ENCODE measurements at regions not wholly inside any gene's neighbourhood (a gene's known extent, or its start where the extent isn't known, plus 50 kb on each side); places are given as distances from the start of the nearest gene placed in this dataset.

GRCh38 chr3:190790185-190790584 lies 72.3 kb downstream of the GMNC start:
- DNase-seq (ENCODE audit: low read depth in 2 of 2) = no peak
- Histone ChIP-seq H4K20me1 (ENCODE audit: control insufficient read depth, extremely low read depth, insufficient read depth, low read length) (no peaks in the 10 kb centered on the region), H3K36me3 (ENCODE audit: control insufficient read depth, insufficient read depth, low read length) (no peaks in the 10 kb centered on the region), H3K27me3 (ENCODE audit: control insufficient read depth, insufficient read depth, low read length) (no peaks in the 10 kb centered on the region), H3K4me1 (ENCODE audit: control insufficient read depth, extremely low read depth, insufficient read depth, low read length) (no peaks in the 10 kb centered on the region), H2AFZ (ENCODE audit: low read length) (no peak overlapping the region), H3K4me3 (replicated peaks in 1 of 4; ENCODE audit: control extremely low read depth in 1 of 4, insufficient read depth in 1 of 4, low read depth in 3 of 4, low read length in 4 of 4) (no peak overlapping the region), H3K4me2 (ENCODE audit: extremely low read depth, insufficient read depth, low read length) (no peak overlapping the region), H3K9ac (ENCODE audit: insufficient read depth, low read length) (no peak overlapping the region), H3K79me2 (ENCODE audit: control insufficient read depth, insufficient read depth, low read length) (no peaks in the 10 kb centered on the region), H3K27ac (ENCODE audit: insufficient read depth, low read length) (no peak overlapping the region), H3K9me3 (ENCODE audit: control insufficient read depth, insufficient read depth, low read depth, low read length) (no peaks in the 10 kb centered on the region)
- TF ChIP-seq, protein P1, sequence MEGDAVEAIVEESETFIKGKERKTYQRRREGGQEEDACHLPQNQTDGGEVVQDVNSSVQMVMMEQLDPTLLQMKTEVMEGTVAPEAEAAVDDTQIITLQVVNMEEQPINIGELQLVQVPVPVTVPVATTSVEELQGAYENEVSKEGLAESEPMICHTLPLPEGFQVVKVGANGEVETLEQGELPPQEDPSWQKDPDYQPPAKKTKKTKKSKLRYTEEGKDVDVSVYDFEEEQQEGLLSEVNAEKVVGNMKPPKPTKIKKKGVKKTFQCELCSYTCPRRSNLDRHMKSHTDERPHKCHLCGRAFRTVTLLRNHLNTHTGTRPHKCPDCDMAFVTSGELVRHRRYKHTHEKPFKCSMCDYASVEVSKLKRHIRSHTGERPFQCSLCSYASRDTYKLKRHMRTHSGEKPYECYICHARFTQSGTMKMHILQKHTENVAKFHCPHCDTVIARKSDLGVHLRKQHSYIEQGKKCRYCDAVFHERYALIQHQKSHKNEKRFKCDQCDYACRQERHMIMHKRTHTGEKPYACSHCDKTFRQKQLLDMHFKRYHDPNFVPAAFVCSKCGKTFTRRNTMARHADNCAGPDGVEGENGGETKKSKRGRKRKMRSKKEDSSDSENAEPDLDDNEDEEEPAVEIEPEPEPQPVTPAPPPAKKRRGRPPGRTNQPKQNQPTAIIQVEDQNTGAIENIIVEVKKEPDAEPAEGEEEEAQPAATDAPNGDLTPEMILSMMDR (conservative IDR thresholded peaks at IDR 0.05 in 1 of 2, IDR thresholded peaks at IDR 0.05 in 1 of 2; ENCODE audit: low read depth in 1 of 2, low read length in 2 of 2) = no peak
- no peak for TF ChIP-seq EZH2 (IDR thresholded peaks at IDR 0.05; ENCODE audit: low read length, missing control alignments)

DNA sequence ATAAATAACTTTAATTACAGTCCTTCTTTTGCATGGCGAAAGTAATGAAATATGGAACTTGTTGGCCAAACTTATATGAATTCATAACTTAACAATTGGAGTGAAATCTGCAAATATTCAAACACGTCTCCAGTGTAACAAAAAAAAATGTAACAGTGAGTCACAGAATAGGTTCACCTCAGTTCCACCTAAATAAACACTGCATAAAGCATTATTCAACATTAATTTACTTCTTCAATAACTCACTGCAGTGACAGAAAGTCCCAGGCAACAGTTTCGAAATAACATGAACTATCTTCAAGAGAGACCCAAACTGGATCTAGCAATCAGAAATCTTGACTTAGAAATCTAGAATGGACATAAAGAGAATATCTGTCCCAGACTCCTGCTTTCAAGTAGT lies 75.6 kb downstream of the GMNC start:
- DNase-seq (ENCODE audit: low read depth in 2 of 2) = no peak
- Histone ChIP-seq H3K4me1 (ENCODE audit: control insufficient read depth, extremely low read depth, insufficient read depth, low read length) (no peaks in the 10 kb centered on the region), H3K27me3 (ENCODE audit: control insufficient read depth, insufficient read depth, low read length) (no peaks in the 10 kb centered on the region), H3K4me2 (ENCODE audit: extremely low read depth, insufficient read depth, low read length) (no peak overlapping the region), H3K27ac (ENCODE audit: insufficient read depth, low read length) (no peak overlapping the region), H2AFZ (ENCODE audit: low read length) (no peak overlapping the region), H3K36me3 (ENCODE audit: control insufficient read depth, insufficient read depth, low read length) (no peaks in the 10 kb centered on the region), H3K9me3 (ENCODE audit: control insufficient read depth, insufficient read depth, low read depth, low read length) (no peaks in the 10 kb centered on the region), H3K9ac (ENCODE audit: insufficient read depth, low read length) (no peak overlapping the region), H3K4me3 (replicated peaks in 1 of 4; ENCODE audit: control extremely low read depth in 1 of 4, insufficient read depth in 1 of 4, low read depth in 3 of 4, low read length in 4 of 4) (no peak overlapping the region), H3K79me2 (ENCODE audit: control insufficient read depth, insufficient read depth, low read length) (no peaks in the 10 kb centered on the region), H4K20me1 (ENCODE audit: control insufficient read depth, extremely low read depth, insufficient read depth, low read length) (no peaks in the 10 kb centered on the region)
- no peak for TF ChIP-seq EZH2 (IDR thresholded peaks at IDR 0.05; ENCODE audit: low read length, missing control alignments)
- TF ChIP-seq, protein P1 (conservative IDR thresholded peaks at IDR 0.05 in 1 of 2, IDR thresholded peaks at IDR 0.05 in 1 of 2; ENCODE audit: low read depth in 1 of 2, low read length in 2 of 2) = no peak

DNA sequence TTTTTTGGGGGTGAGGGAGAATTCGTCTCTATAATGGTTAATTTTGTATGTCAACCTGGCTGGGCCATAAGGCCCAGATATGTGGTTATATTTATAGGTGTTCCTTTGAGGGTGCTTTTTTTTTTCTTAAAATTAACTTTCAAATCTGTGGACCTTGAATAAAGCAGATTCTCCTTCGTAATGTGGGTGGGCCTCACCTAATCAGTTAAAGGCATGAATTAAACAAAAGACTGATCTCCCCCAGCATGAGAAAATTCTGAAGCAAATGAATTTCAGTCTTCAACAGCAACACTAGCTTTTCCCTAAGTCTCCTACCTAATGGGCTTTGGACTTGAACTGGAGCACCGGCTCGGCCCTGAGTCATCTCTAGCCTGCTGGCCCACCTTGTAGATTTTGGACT lies 77.4 kb downstream of the GMNC start:
- no peak for TF ChIP-seq EZH2 (IDR thresholded peaks at IDR 0.05; ENCODE audit: low read length, missing control alignments)
- TF ChIP-seq, protein P1 (conservative IDR thresholded peaks at IDR 0.05 in 1 of 2, IDR thresholded peaks at IDR 0.05 in 1 of 2; ENCODE audit: low read depth in 1 of 2, low read length in 2 of 2) = no peak
- no peak overlapping the region for H2AFZ ChIP-seq (ENCODE audit: low read length)
- H4K20me1 ChIP-seq (ENCODE audit: control insufficient read depth, extremely low read depth, insufficient read depth, low read length) = no peaks in the 10 kb centered on the region
- H3K79me2 ChIP-seq (ENCODE audit: control insufficient read depth, insufficient read depth, low read length) = no peaks in the 10 kb centered on the region
- H3K9ac ChIP-seq (ENCODE audit: insufficient read depth, low read length) = no peak overlapping the region
- no peak for DNase-seq (ENCODE audit: low read depth in 2 of 2)
- no peak overlapping the region for H3K27ac ChIP-seq (ENCODE audit: insufficient read depth, low read length)
- H3K4me3 ChIP-seq (replicated peaks in 1 of 4; ENCODE audit: control extremely low read depth in 1 of 4, insufficient read depth in 1 of 4, low read depth in 3 of 4, low read length in 4 of 4) = no peak overlapping the region
- no peak overlapping the region for H3K4me2 ChIP-seq (ENCODE audit: extremely low read depth, insufficient read depth, low read length)
- no peaks in the 10 kb centered on the region for H3K36me3 ChIP-seq (ENCODE audit: control insufficient read depth, insufficient read depth, low read length)
- no peaks in the 10 kb centered on the region for H3K27me3 ChIP-seq (ENCODE audit: control insufficient read depth, insufficient read depth, low read length)
- no peaks in the 10 kb centered on the region for H3K4me1 ChIP-seq (ENCODE audit: control insufficient read depth, extremely low read depth, insufficient read depth, low read length)
- H3K9me3 ChIP-seq (ENCODE audit: control insufficient read depth, insufficient read depth, low read depth, low read length) = no peaks in the 10 kb centered on the region

All from fibroblast of lung (primary cell).